Mesodermal cell (in vitro differentiated cells): ENCODE measurements at regions not wholly inside any gene's neighbourhood (a gene's known extent, or its start where the extent isn't known, plus 50 kb on each side); places are given as distances from the start of the nearest gene placed in this dataset.
A peak's percentile ranks its signal among the peaks of the same experiment; 100 is the strongest.

Experiments used
- H3K27ac ChIP-seq: 2 replicates; pipeline ENCODE4 v1.7.0; 2013; ENCODE audit warnings: mild to moderate bottlenecking, low read depth, low read length, moderate library complexity; ENCODE audit not compliant: severe bottlenecking
- H3K36me3 ChIP-seq: 2 replicates; pipeline ENCODE4 v1.7.1; 2013; ENCODE audit warnings: mild to moderate bottlenecking, low read length, moderate library complexity; ENCODE audit not compliant: control insufficient read depth, insufficient read depth
- H3K4me1 ChIP-seq: one replicate; pipeline ENCODE4 v1.7.1; 2013; ENCODE audit warnings: mild to moderate bottlenecking, low read length; ENCODE audit not compliant: insufficient read depth, control insufficient read depth, poor library complexity, severe bottlenecking
- H3K4me3 ChIP-seq: 2 replicates; pipeline ENCODE4 v1.7.0; 2013; ENCODE audit warnings: low read length, control low read depth, mild to moderate bottlenecking; ENCODE audit not compliant: insufficient read depth, poor library complexity, severe bottlenecking; ENCODE audit errors: extremely low read depth
- H3K9me3 ChIP-seq: 2 replicates; pipeline ENCODE4 v1.7.1; 2013; ENCODE audit warnings: mild to moderate bottlenecking, low read length, moderate library complexity; ENCODE audit not compliant: control insufficient read depth
- WGBS, 2 experiments: methylation state at CpG; one replicate each; pipeline ENCODE4 v1.1.5; 2013; ENCODE audit warnings: missing lambda C conversion rate in 2 of 2; ENCODE audit not compliant: insufficient coverage in 2 of 2; 5-methylcytosine and 5-hydroxymethylcytosine counted together

- no peak overlapping the region for H3K4me3 ChIP-seq
- H3K9me3 ChIP-seq, result peaks cover 4% of the 10 kb centered on the region
- WGBS, 2 experiments, result no CpG with 5 or more reads among the region's 1 CpG
- no peaks in the 10 kb centered on the region for H3K4me1 ChIP-seq
- no peaks in the 10 kb centered on the region for H3K36me3 ChIP-seq
- no peak overlapping the region for H3K27ac ChIP-seq
Observed at GRCh38 chr6:21442874-21443273, 150.7 kb upstream of the SOX4 start.

GRCh38 chr6:21444711-21445260 lies 148.8 kb upstream of the SOX4 start:
- Histone ChIP-seq H3K4me3 (no peak overlapping the region), H3K4me1 (no peaks in the 10 kb centered on the region), H3K36me3 (no peaks in the 10 kb centered on the region), H3K9me3 (peaks cover 4% of the 10 kb centered on the region), H3K27ac (no peak overlapping the region)
- WGBS, 2 experiments, result 91 to 94% methylated on average over 8 to 9 of the region's 10 CpGs

- 59 to 84% methylated on average over 3 to 4 of the region's 5 CpGs for WGBS, 2 experiments
- Histone ChIP-seq H3K36me3 (no peaks in the 10 kb centered on the region), H3K4me1 (no peaks in the 10 kb centered on the region), H3K4me3 (no peak overlapping the region), H3K9me3 (no peaks in the 10 kb centered on the region), H3K27ac (no peak overlapping the region)
Observed at GRCh38 chr6:21447987-21448386, 145.6 kb upstream of the SOX4 start.

GRCh38 chr6:21448485-21449109 lies 145.0 kb upstream of the SOX4 start:
- Histone ChIP-seq H3K4me3 (no peak overlapping the region), H3K4me1 (no peaks in the 10 kb centered on the region), H3K9me3 (no peaks in the 10 kb centered on the region), H3K36me3 (no peaks in the 10 kb centered on the region), H3K27ac (no peak overlapping the region)
- 60 to 90% methylated on average over 1 of the region's 1 CpG for WGBS, 2 experiments

- Histone ChIP-seq H3K4me3 (no peak overlapping the region), H3K27ac (no peak overlapping the region), H3K4me1 (no peaks in the 10 kb centered on the region), H3K36me3 (no peaks in the 10 kb centered on the region), H3K9me3 (no peaks in the 10 kb centered on the region)
- WGBS, 2 experiments, result 43 to 80% methylated on average over 1 to 3 of the region's 4 CpGs
Observed at GRCh38 chr6:21450149-21450548, 143.4 kb upstream of the SOX4 start.

GRCh38 chr6:21450628-21451027 lies 142.9 kb upstream of the SOX4 start:
- Histone ChIP-seq H3K27ac (no peak overlapping the region), H3K36me3 (no peaks in the 10 kb centered on the region), H3K4me1 (no peaks in the 10 kb centered on the region), H3K9me3 (no peaks in the 10 kb centered on the region), H3K4me3 (no peak overlapping the region)
- 91 to 100% methylated on average over 2 of the region's 3 CpGs for WGBS, 2 experiments

- Histone ChIP-seq H3K4me3 (no peak overlapping the region), H3K27ac (no peak overlapping the region), H3K4me1 (no peaks in the 10 kb centered on the region), H3K36me3 (no peaks in the 10 kb centered on the region), H3K9me3 (no peaks in the 10 kb centered on the region)
- WGBS, 2 experiments, result 0% methylated on average over 1 of the region's 3 CpGs
Observed at GRCh38 chr6:21451546-21452013, 142.0 kb upstream of the SOX4 start.

GRCh38 chr6:21454262-21454661 lies 139.3 kb upstream of the SOX4 start:
- no CpG with 5 or more reads among the region's 2 CpGs for WGBS, 2 experiments
- Histone ChIP-seq H3K36me3 (no peaks in the 10 kb centered on the region), H3K4me1 (peaks cover 4% of the 10 kb centered on the region), H3K4me3 (no peak overlapping the region), H3K9me3 (no peaks in the 10 kb centered on the region), H3K27ac (no peak overlapping the region)

GRCh38 chr6:21455071-21455470 lies 138.5 kb upstream of the SOX4 start:
- H3K36me3 ChIP-seq, result no peaks in the 10 kb centered on the region
- 87 to 100% methylated on average over 4 to 6 of the region's 6 CpGs for WGBS, 2 experiments
- no peak overlapping the region for H3K4me3 ChIP-seq

GRCh38 chr6:21457647-21458046 lies 135.9 kb upstream of the SOX4 start:
- H3K27ac ChIP-seq, result no peak overlapping the region
- H3K36me3 ChIP-seq, result no peaks in the 10 kb centered on the region
- H3K4me3 ChIP-seq, result no peak overlapping the region
- H3K9me3 ChIP-seq, result no peaks in the 10 kb centered on the region
- H3K4me1 ChIP-seq, result peaks cover 11% of the 10 kb centered on the region
- 93 to 97% methylated on average over 7 to 10 of the region's 10 CpGs for WGBS, 2 experiments

More at GRCh38 chr6:21455071-21455470, 138.5 kb upstream of the SOX4 start:
- Histone ChIP-seq H3K27ac (no peak overlapping the region), H3K4me1 (peaks cover 11% of the 10 kb centered on the region), H3K9me3 (no peaks in the 10 kb centered on the region)

- peak overlapping the region; percentile 62 for H3K27ac ChIP-seq
- no peaks in the 10 kb centered on the region for H3K36me3 ChIP-seq
- peaks cover 11% of the 10 kb centered on the region for H3K4me1 ChIP-seq
- no peak overlapping the region for H3K4me3 ChIP-seq
- 76% methylated on average over 2 of the region's 4 CpGs; no CpG with 5 or more reads in 1 of the 2 experiments for WGBS, 2 experiments
- H3K9me3 ChIP-seq, result no peaks in the 10 kb centered on the region
Observed at GRCh38 chr6:21459641-21460040, 133.9 kb upstream of the SOX4 start.
